Neural crest cell (in vitro differentiated cells): ENCODE measurements at regions not wholly inside any gene's neighbourhood (a gene's known extent, or its start where the extent isn't known, plus 50 kb on each side); places are given as distances from the start of the nearest gene placed in this dataset.

Source experiments
- DNase-seq: peaks from one replicate; pipeline ENCODE4 v3.0.0; 2021; ENCODE audit warnings: low read depth, mixed read lengths, low spot score
- H3K27ac Mint-ChIP-seq: one replicate; pipeline ENCODE4 v1.8.0; 2021; ENCODE audit warnings: mild to moderate bottlenecking, mixed read lengths; ENCODE audit not compliant: unreplicated experiment
- H3K27me3 Mint-ChIP-seq: 2 replicates; pipeline ENCODE4 v1.8.0; 2021; ENCODE audit warnings: low read depth, mild to moderate bottlenecking, mixed read lengths
- H3K36me3 Mint-ChIP-seq: 2 replicates; pipeline ENCODE4 v1.8.0; 2021; ENCODE audit warnings: low read depth, mild to moderate bottlenecking, mixed read lengths
- H3K4me1 Mint-ChIP-seq: 2 replicates; pipeline ENCODE4 v1.8.0; 2021; ENCODE audit warnings: mixed read lengths
- H3K4me3 Mint-ChIP-seq: one replicate; pipeline ENCODE4 v1.8.0; 2021; ENCODE audit warnings: mild to moderate bottlenecking, mixed read lengths
- H3K9me3 Mint-ChIP-seq: 2 replicates; pipeline ENCODE4 v1.8.0; 2021; ENCODE audit warnings: mixed read lengths
- CTCF ChIP-seq: fragments of 200-600 bp; sonication (generic); conservative IDR thresholded peaks from 2 replicates; pipeline ENCODE4 v1.5.0; 2021; ENCODE audit warnings: antibody characterized with exemption, mild to moderate bottlenecking

GRCh38 chr2:48826986-48827385 is 71.5 kb upstream of the LHCGR start:
- H3K4me3 Mint-ChIP-seq = no peak overlapping the region
- no peaks in the 10 kb centered on the region for H3K27me3 Mint-ChIP-seq
- TF ChIP-seq CTCF = no peak
- H3K4me1 Mint-ChIP-seq = no peaks in the 10 kb centered on the region
- peaks cover 6% of the 10 kb centered on the region for H3K9me3 Mint-ChIP-seq
- H3K36me3 Mint-ChIP-seq = no peaks in the 10 kb centered on the region
- H3K27ac Mint-ChIP-seq = no peak overlapping the region
- DNase-seq = no peak

- no peak for DNase-seq
- H3K27ac Mint-ChIP-seq = no peak overlapping the region
- no peak for TF ChIP-seq CTCF
- no peaks in the 10 kb centered on the region for H3K9me3 Mint-ChIP-seq
- no peaks in the 10 kb centered on the region for H3K36me3 Mint-ChIP-seq
- H3K4me1 Mint-ChIP-seq = no peaks in the 10 kb centered on the region
- no peaks in the 10 kb centered on the region for H3K27me3 Mint-ChIP-seq
- H3K4me3 Mint-ChIP-seq = no peak overlapping the region
These were observed 68.6 kb upstream of the LHCGR start for GRCh38 chr2:48824116-48824515.

- Mint-ChIP-seq H3K4me1 (no peaks in the 10 kb centered on the region), H3K27ac (no peak overlapping the region), H3K36me3 (no peaks in the 10 kb centered on the region), H3K9me3 (no peaks in the 10 kb centered on the region), H3K4me3 (no peak overlapping the region), H3K27me3 (no peaks in the 10 kb centered on the region)
- no peak for TF ChIP-seq CTCF
- no peak for DNase-seq
These were observed 63.7 kb upstream of the LHCGR start for GRCh38 chr2:48819206-48819735.

- no peak overlapping the region for H3K4me3 Mint-ChIP-seq
- H3K27ac Mint-ChIP-seq = no peak overlapping the region
- no peaks in the 10 kb centered on the region for H3K9me3 Mint-ChIP-seq
- TF ChIP-seq CTCF = no peak
- DNase-seq = no peak
- no peaks in the 10 kb centered on the region for H3K27me3 Mint-ChIP-seq
- H3K4me1 Mint-ChIP-seq = no peaks in the 10 kb centered on the region
- no peaks in the 10 kb centered on the region for H3K36me3 Mint-ChIP-seq
These were observed 61.8 kb upstream of the LHCGR start for GRCh38 chr2:48817355-48817754.

GRCh38 chr2:48812416-48812815 is 56.9 kb upstream of the LHCGR start:
- DNase-seq = no peak
- Mint-ChIP-seq H3K9me3 (no peaks in the 10 kb centered on the region), H3K4me3 (no peak overlapping the region), H3K36me3 (no peaks in the 10 kb centered on the region), H3K27ac (no peak overlapping the region), H3K27me3 (no peaks in the 10 kb centered on the region), H3K4me1 (no peaks in the 10 kb centered on the region)
- no peak for TF ChIP-seq CTCF

- TF ChIP-seq CTCF = no peak
- no peaks in the 10 kb centered on the region for H3K27me3 Mint-ChIP-seq
- H3K4me1 Mint-ChIP-seq = no peaks in the 10 kb centered on the region
- H3K4me3 Mint-ChIP-seq = no peak overlapping the region
- no peaks in the 10 kb centered on the region for H3K9me3 Mint-ChIP-seq
- H3K36me3 Mint-ChIP-seq = no peaks in the 10 kb centered on the region
- no peak for DNase-seq
- H3K27ac Mint-ChIP-seq = no peak overlapping the region
These were observed 52.8 kb upstream of the LHCGR start for GRCh38 chr2:48808311-48808710.
